Activated gamma-delta T cell (primary cell): ENCODE measurements at regions not wholly inside any gene's neighbourhood (a gene's known extent, or its start where the extent isn't known, plus 50 kb on each side); places are given as distances from the start of the nearest gene placed in this dataset.
"Not testable (repeated sequence)": the region's sequence is repeated elsewhere in the genome, so short reads cannot be mapped to it uniquely, and the experiment has no call there.

Source experiments
- DNase-seq: peaks from one replicate; lab custom pipeline; 2025; lab: John Stamatoyannopoulos, UW

- DNase-seq: no peak
Measured at GRCh38 chr5:1960595-1961303, 78.0 kb upstream of the IRX4 start.

- DNase-seq: no peak
Measured at GRCh38 chr5:1959725-1960581, 77.2 kb upstream of the IRX4 start.

- no peak for DNase-seq
Measured at GRCh38 chr5:1959231-1959630, 76.5 kb upstream of the IRX4 start.

- DNase-seq: no peak
Measured at GRCh38 chr5:1958211-1959010, 75.7 kb upstream of the IRX4 start.

DNA sequence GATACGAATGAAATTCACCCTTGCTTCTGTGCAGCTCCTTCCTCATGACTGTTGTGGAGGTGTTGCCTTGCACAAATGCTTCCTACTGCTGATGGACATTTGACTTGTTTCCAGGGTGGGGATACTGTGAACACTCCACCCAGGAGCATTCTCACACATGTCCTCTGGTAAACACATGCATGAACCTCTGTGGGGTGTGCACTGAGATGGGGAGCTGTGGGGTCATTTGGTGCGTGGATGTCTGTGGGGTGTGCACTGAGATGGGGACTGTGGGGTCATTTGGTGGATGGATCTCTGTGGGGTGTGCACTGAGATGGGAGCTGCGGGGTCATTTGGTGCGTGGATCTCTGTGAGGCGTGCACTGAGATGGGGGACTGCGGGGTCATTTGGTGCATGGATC, 72.9 kb upstream of the IRX4 start:
- no peak for DNase-seq

DNA sequence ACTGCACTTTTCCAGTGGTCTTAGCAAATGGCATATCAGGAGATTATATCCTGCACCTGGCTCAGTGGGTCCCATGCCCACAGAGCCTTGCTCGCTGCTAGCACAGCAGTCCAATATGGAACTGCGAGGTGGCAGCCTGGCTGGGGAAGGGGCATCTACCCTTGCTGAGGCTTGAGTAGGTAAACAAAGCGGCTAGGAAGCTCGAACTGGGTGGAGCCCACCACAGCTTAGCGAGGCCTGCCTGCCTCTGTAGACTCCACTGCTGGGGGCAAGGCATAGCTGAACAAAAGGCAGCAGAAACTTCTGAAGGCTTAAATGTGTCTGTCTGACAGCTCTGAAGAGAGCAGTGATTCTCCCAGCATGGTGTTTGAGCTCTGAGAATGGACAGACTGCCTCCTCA, 71.0 kb upstream of the IRX4 start:
- DNase-seq: not testable (repeated sequence)

DNA sequence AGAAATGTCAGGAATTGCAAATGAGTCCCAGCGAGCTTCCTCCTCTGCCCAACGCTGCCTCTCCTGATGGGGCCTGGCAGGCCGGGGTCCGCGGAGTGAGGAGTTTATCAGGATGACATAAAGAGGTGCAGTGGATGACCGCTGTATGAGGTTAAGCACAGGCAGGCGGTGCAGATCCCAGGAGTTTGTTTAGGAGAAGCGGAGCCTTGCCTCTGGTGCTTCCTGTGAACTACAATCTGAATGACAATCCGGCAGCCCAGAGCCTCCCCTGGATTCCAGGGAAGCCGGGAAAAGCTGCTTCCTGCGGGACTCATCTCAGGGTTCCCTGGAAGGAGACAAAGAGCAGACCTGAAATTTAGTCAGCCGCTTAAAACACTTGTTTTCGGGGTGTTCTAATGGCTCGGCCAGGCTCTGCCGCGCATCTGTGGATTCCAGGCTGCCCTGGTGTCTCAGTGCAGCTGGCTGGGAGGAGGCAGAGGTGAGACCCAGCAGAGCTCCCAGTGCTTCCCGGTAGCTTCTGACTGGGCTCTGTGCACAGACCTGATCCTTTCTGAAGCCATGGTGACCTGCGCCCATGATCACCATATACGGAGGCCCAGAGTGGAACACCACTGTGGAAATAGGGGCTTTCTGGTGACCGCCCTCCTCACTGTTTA, 69.8 kb upstream of the IRX4 start:
- DNase-seq: no peak

GRCh38 chr5:1952021-1952420, 69.3 kb upstream of the IRX4 start:
- DNase-seq: no peak

DNA sequence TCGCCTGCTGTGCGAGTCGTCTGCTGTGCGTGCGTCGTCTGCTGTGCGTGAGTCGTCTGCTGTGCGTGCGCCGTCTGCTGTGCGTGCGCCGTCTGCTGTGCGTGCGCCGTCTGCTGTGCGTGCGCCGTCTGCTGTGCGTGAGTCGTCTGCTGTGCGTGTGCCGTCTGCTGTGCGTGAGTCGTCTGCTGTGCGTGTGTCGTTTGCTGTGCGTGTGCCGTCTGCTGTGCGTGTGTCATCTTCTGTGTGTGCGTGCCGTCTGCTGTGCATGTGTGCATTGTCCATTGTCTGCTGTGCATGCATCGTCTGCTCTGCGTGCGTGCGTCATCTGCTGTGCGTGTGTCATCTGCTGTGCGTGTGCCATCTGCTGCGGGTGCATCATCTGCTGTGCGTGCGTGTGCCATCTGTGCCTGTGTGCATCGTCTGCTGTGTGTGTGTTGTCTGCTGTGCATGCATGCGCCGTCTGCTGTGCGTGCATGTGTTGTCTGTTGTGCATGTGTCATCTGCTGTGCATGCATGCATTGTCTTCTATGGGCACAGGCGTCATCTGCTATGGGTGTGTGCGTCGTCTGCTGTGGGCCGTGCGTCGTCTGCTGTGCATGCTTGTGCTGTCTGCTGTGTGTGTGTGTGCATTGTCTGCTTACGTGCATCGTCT, 68.6 kb upstream of the IRX4 start:
- no peak for DNase-seq

GRCh38 chr5:1950708-1951103, 68.0 kb upstream of the IRX4 start:
- no peak for DNase-seq

DNA sequence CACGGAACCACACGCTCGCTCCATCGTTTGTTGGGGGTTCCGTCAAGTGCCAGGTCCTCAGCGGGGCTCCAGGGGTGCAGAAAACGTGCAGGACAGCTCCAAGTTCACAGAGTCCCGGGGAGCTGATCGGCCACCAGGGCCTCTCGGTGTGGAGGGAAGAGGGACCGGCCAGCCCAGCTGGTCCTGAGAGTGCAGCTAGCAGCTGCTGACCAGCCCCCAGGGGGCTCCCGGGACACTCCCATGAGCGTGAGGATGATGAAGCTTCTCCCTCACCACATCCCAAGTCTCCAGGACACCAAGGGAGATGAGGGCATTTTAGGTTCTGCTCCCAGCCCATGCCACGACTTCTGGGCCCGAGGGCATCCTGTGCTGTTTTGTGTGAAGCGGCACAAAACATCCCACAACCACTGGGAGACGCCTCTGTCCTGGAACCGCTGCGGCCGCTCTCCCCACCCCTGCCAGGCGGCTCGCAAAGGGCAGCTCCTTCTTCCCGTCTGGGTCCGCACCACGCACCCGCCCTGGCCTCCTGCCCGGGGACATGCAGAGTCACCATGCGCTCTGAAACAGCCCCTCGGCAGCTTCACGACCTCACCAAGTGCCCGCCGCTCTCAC, 67.5 kb upstream of the IRX4 start:
- no peak for DNase-seq

GRCh38 chr5:1949253-1949652, 66.5 kb upstream of the IRX4 start:
- no peak for DNase-seq

GRCh38 chr5:1948663-1949191, 66.0 kb upstream of the IRX4 start:
- DNase-seq: peak; percentile 11

GRCh38 chr5:1948111-1948510, 65.4 kb upstream of the IRX4 start:
- DNase-seq: no peak

DNA sequence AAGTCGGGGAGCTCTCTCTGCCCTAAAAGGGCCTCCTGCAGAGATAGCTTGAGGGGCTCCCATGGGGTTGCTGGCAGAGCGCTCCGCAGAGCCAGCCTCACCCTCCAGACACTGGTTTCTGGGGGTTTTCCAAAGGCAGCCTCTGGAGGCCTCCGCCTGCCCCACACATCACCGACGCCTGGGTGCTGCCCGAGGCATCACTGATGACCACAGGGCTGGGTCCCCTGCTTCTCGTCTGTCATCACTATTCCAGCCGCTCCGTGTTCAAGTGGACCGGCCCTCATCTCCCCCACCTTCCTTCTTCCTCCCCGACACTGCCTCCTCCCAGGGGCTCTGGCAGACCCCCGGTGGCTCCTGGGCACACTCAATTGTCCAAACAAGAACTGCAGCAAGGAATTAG, 64.1 kb upstream of the IRX4 start:
- DNase-seq: no peak

DNA sequence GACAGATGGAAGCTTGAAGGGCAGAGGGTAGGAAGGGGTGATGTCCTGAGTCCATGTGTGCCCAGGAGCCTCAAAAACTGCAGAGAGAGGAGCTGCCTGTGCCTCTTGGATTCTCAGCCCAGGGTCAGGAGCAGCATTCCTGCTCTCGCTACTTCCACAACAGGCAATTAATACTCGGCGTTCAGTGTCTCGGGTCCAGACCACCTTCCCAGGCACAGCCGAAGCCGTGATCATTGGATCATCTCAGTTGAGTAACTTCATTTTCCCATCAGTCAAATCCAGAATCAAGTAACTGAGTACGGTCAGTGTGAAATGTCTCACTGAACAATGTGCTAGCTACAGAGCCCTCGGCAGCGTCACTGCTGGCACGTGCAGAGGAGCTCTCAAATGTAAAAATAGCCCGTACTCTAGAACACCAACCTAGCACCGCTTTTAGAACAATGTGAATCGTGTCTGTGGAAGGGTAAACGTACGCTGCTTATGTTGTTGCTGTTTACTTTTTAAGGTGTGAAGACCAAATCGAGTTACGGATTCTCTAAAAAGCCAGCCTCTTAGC, 63.5 kb upstream of the IRX4 start:
- DNase-seq: no peak

DNA sequence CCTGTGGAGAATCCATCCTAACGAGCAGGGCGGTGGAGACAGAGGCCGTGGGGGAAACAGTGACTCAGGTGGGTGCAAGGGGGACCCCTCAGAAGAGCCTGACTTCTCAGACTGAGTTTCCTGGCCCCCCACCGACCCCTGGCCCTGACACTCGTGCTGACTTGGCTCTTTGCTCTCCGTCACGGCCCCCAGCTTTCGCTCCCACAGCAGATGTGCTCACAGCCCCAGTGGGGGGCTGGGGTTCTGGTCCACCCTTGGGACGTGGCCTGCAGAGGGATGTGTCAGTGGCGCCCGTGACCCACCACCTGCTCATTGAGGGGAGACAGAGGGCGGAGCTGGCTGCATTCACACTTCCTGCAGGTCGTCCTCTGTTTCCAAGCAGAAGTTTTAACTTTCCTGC, 62.9 kb upstream of the IRX4 start:
- DNase-seq: no peak

DNA sequence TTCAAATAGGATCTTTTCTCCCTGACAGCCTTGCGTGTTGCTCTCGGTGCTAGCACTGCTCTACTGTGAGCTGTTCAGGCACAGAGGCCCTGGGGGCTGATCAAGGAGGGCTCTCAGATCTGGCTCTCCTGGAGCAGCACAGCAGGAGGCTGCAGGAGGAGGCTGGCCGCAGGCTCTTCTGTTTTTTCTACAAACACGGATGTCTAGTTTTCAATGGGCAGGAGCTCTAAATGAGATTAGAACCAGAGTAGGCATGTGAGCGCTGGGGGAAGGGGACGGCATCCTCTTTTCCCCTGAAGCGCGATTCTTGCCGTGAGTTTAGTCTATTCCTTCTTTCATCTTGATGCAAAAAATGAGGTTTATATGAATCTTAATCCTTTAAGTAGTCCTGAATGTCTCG, 61.7 kb upstream of the IRX4 start:
- DNase-seq: no peak

GRCh38 chr5:1943481-1943880, 60.8 kb upstream of the IRX4 start:
- no peak for DNase-seq

GRCh38 chr5:1942630-1943029, 59.9 kb upstream of the IRX4 start:
- no peak for DNase-seq

DNA sequence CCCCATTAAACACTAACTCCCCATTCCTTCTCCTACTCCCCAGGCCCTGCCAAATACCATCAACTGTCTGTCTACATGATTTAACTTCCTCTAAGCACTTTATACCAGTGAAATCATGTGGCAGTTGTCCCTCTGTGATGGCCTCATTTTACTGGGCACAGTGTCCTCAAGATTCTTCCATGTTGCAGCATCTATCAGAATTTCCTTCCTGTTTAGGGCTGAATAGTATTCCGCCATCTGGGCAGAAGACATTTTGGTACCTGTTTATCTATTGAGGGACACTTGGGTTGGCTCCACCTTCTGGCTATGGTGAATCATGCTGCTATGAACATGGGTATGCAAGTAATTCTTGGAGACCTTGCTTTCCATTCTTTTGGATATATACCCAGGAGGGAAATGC, 59.4 kb upstream of the IRX4 start:
- no peak for DNase-seq
